BE2C (cell line): ENCODE measurements at regions not wholly inside any gene's neighbourhood (a gene's known extent, or its start where the extent isn't known, plus 50 kb on each side); places are given as distances from the start of the nearest gene placed in this dataset.
"Not testable (repeated sequence)": the region's sequence is repeated elsewhere in the genome, so short reads cannot be mapped to it uniquely, and the experiment has no call there.

Experiments used
- DNase-seq: peaks from one replicate; pipeline ENCODE4 v3.0.0-alpha.2; 2020
- H3K27me3 ChIP-seq: fragments of 250-450 bp; sonication (Bioruptor Pico); 2 replicates; pipeline ENCODE4 v1.5.1; 2020; ENCODE audit warnings: mild to moderate bottlenecking
- H3K36me3 ChIP-seq: fragments of 250-450 bp; sonication (Bioruptor Pico); 2 replicates; pipeline ENCODE4 v1.5.1; 2020; ENCODE audit warnings: mild to moderate bottlenecking
- H3K4me1 ChIP-seq: fragments of 250-450 bp; sonication (Bioruptor Pico); 2 replicates; pipeline ENCODE4 v1.5.1; 2020
- H3K4me3 ChIP-seq: 2 replicates; pipeline ENCODE4 v1.5.1; 2011; ENCODE audit warnings: low read depth, low read length
- H3K9me3 ChIP-seq: fragments of 250-450 bp; sonication (Bioruptor Pico); 2 replicates; pipeline ENCODE4 v1.5.1; 2020
- TF ChIP-seq, protein P1 (sequence below): IDR thresholded peaks from 2 replicates; pipeline ENCODE4 v1.5.1; 2012; ENCODE audit warnings: mild to moderate bottlenecking, low read depth, low read length

DNA sequence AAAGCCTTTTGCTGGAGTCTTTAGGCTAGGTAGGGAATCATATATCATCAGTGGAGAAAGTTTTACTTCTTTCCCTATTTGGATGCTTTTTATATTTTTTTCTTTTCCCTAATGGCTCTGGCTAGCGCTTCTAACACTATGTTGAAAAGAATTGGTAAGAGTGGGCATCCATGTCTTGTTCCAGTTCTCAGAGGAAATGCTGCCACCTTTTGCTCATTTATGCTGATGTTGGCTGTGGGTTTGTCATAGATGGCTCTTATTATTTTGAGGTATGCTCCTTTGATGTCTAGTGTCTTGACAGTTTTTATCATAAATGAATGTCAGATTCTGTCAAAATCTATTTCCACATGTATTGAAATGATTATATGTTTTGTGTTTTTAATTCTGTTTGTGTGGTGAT is 1544.1 kb downstream of the REEP3 start:
- no peak for DNase-seq
- no peaks in the 10 kb centered on the region for H3K27me3 ChIP-seq
- H3K36me3 ChIP-seq: no peaks in the 10 kb centered on the region
- no peaks in the 10 kb centered on the region for H3K9me3 ChIP-seq
- TF ChIP-seq, protein P1, sequence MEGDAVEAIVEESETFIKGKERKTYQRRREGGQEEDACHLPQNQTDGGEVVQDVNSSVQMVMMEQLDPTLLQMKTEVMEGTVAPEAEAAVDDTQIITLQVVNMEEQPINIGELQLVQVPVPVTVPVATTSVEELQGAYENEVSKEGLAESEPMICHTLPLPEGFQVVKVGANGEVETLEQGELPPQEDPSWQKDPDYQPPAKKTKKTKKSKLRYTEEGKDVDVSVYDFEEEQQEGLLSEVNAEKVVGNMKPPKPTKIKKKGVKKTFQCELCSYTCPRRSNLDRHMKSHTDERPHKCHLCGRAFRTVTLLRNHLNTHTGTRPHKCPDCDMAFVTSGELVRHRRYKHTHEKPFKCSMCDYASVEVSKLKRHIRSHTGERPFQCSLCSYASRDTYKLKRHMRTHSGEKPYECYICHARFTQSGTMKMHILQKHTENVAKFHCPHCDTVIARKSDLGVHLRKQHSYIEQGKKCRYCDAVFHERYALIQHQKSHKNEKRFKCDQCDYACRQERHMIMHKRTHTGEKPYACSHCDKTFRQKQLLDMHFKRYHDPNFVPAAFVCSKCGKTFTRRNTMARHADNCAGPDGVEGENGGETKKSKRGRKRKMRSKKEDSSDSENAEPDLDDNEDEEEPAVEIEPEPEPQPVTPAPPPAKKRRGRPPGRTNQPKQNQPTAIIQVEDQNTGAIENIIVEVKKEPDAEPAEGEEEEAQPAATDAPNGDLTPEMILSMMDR: no peak
- H3K4me1 ChIP-seq: no peaks in the 10 kb centered on the region
- H3K4me3 ChIP-seq: no peak overlapping the region

DNA sequence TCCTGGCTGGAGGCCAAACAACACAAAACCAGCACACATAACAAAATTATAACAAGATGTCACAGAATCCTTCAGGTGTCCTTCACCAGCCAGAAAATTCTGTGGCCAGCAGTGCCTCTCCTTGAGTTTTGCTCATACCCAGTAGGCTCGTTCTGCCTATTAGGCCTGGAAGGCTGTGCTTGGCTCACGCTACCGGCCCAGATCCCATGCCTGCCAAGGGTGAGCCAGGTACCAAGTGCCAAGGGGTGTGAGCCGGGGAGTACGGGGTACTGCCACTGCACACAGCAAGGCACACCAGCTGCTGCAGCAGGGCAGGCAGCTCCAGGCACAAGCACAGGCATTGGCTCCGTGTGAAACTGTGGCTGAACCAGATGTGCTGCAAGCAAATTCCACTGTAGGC is 1562.0 kb downstream of the REEP3 start:
- Histone ChIP-seq H3K9me3 (no peaks in the 10 kb centered on the region), H3K4me1 (no peaks in the 10 kb centered on the region), H3K27me3 (no peaks in the 10 kb centered on the region), H3K36me3 (no peaks in the 10 kb centered on the region), H3K4me3 (no peak overlapping the region)
- DNase-seq: no peak
- TF ChIP-seq, protein P1: no peak

DNA sequence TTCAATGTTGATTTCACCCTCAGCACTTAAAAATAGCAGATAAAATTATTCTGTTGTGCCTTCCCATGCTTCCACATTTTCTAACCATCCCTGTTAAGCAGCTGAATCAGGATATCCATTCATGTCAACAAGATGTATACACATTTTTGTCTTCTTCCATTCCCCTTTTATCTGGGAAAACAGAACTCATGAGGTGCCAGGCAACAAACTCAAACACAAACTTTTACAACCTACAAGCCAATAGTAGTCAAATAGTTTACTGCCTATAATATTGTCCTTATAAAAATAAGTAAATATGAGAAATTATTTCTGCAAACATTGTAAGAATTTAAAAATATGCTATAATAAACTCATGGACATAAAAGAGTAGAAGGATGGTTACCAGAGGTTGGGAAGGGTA is 1569.8 kb downstream of the REEP3 start:
- no peaks in the 10 kb centered on the region for H3K9me3 ChIP-seq
- no peaks in the 10 kb centered on the region for H3K4me1 ChIP-seq
- TF ChIP-seq, protein P1: no peak
- DNase-seq: no peak
- H3K4me3 ChIP-seq: no peak overlapping the region
- H3K36me3 ChIP-seq: no peaks in the 10 kb centered on the region
- no peaks in the 10 kb centered on the region for H3K27me3 ChIP-seq

DNA sequence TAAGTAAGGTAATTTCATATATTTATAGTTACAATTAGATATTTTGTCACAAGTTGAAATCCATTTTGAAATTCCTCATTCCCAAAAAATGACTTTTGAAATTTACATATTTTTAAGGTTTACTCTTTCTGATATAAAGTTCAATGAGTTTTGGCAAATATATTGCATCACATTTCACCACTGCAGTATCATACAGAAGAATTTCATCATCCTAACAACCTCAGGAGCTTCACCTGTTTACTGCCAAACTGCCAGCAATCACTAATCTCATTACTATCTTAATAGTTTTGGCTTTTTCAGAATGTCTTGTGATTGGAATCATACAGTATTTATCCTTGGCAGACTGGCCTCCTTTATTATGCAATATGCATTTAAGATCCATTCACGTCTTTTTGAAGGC is 1578.9 kb downstream of the REEP3 start:
- TF ChIP-seq, protein P1: no peak
- H3K27me3 ChIP-seq: no peaks in the 10 kb centered on the region
- no peak overlapping the region for H3K4me3 ChIP-seq
- H3K9me3 ChIP-seq: no peaks in the 10 kb centered on the region
- H3K4me1 ChIP-seq: no peaks in the 10 kb centered on the region
- no peak for DNase-seq
- no peaks in the 10 kb centered on the region for H3K36me3 ChIP-seq

DNA sequence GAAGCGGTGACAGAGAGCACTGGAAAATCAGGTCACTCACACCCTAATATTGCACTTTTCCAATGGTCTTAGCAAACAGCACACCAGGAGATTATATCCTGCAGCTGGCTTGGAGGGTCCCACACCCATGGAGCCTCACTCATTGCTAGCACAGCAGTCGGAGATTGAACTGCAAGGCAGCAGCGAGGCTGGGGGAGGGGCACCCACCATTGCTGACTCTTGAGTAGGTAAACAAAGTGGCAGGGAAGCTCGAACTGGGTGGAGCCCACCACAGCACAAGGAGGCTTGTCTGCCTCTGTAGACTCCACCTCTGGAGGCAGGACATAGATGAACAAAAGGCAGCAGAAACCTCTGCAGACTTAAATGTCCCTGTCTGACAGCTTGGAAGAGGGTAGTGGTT is 1579.7 kb downstream of the REEP3 start:
- DNase-seq, H3K4me1 ChIP-seq, H3K27me3 ChIP-seq, H3K9me3 ChIP-seq, H3K36me3 ChIP-seq, H3K4me3 ChIP-seq: not testable (repeated sequence)

DNA sequence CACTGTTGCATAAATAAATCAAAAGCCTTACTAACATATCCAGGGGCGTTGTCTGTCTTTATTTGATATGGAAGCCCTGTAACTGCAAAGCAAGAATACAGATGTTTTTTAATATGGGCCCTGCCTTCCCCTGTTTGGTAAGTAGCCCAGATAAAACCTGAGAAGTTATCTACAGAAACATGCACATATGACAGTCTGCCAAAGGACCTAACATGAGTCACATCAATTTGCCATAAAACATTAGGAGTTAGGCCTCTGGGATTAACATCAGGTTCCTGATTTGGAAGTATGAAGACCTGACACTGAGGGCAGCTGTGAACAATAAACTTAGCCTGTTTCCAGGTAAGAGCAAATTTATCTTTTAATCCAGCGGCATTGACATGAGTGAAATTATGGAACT is 1588.8 kb downstream of the REEP3 start:
- Histone ChIP-seq H3K9me3 (no peaks in the 10 kb centered on the region), H3K4me1 (peaks cover 26% of the 10 kb centered on the region), H3K4me3 (no peak overlapping the region), H3K36me3 (no peaks in the 10 kb centered on the region), H3K27me3 (no peaks in the 10 kb centered on the region)
- TF ChIP-seq, protein P1: no peak
- DNase-seq: peak; percentile 14

DNA sequence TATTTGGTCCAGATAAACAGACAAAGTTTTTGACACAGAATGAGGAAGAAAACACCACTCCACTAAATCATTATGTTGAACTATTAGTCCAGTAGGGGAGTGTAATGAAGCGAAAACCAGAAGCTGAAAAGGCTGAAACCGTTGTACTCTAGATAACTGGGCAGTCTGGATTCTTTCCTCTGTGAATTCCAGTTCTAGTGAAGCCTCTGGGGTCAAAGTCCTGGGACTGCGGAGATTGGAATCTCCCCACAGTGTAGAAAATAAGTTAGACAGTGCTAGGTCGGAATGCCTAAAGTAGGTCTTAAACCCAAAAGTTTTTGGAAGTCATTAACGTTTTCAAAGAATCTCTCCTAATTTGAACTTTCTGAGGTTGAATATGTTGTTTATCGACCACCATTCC is 1589.9 kb downstream of the REEP3 start:
- H3K4me1 ChIP-seq: peaks cover 26% of the 10 kb centered on the region
- DNase-seq, H3K9me3 ChIP-seq, H3K27me3 ChIP-seq, H3K36me3 ChIP-seq, H3K4me3 ChIP-seq: not testable (repeated sequence)
